GM12874 (cell line): ENCODE measurements at regions not wholly inside any gene's neighbourhood (a gene's known extent, or its start where the extent isn't known, plus 50 kb on each side); places are given as distances from the start of the nearest gene placed in this dataset.

ENCODE experiments used
- TF ChIP-seq, protein P1 (sequence below): IDR thresholded peaks from 2 replicates; pipeline ENCODE4 v1.5.1; 2011; ENCODE audit warnings: low read depth, mild to moderate bottlenecking, control low read depth, low read length, moderate library complexity; ENCODE audit not compliant: insufficient read depth

- TF ChIP-seq, protein P1, sequence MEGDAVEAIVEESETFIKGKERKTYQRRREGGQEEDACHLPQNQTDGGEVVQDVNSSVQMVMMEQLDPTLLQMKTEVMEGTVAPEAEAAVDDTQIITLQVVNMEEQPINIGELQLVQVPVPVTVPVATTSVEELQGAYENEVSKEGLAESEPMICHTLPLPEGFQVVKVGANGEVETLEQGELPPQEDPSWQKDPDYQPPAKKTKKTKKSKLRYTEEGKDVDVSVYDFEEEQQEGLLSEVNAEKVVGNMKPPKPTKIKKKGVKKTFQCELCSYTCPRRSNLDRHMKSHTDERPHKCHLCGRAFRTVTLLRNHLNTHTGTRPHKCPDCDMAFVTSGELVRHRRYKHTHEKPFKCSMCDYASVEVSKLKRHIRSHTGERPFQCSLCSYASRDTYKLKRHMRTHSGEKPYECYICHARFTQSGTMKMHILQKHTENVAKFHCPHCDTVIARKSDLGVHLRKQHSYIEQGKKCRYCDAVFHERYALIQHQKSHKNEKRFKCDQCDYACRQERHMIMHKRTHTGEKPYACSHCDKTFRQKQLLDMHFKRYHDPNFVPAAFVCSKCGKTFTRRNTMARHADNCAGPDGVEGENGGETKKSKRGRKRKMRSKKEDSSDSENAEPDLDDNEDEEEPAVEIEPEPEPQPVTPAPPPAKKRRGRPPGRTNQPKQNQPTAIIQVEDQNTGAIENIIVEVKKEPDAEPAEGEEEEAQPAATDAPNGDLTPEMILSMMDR = no peak
These were observed 640.7 kb upstream of the PCDH15 start for GRCh38 chr10:55441777-55442176.

DNA sequence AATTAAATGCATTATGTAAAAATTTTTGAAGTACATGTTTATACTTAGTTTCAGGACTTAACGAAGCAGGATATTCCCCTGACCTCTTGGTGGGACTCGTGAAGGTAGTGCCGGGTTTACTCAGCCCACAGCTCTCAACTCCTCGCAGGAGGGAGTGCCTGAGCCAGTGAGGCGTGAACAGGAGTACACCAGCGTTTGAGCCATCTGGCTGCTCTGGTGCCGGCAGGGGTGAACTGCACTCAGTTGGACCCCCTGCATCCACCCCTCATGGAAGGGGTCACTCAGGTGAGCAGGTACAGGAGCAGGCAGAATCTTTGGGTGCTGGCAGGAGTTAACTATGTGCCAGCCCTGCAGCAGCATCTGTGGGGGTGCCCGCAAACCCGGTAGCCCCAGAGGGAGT is 625.1 kb upstream of the PCDH15 start:
- TF ChIP-seq, protein P1 = no peak

GRCh38 chr10:55410415-55410885 is 609.4 kb upstream of the PCDH15 start:
- TF ChIP-seq, protein P1 = no peak

DNA sequence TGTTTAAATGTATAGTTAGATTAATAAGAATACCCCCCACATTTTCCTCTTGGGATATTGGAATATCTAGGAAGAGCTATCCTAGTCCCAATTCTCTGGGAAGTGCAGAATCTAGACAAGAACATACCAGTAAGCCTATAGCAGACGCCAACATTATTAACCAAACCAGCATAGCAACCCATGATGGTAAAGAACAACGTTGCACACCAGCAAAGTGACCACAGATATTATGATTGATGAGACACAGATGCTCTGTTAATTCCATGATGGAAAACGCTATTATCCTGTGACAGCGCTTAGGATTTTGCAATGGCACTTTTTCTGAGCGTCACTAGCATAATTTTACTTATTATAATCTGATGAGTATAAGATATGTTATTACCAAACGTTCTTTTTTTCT is 603.1 kb upstream of the PCDH15 start:
- TF ChIP-seq, protein P1 = no peak

DNA sequence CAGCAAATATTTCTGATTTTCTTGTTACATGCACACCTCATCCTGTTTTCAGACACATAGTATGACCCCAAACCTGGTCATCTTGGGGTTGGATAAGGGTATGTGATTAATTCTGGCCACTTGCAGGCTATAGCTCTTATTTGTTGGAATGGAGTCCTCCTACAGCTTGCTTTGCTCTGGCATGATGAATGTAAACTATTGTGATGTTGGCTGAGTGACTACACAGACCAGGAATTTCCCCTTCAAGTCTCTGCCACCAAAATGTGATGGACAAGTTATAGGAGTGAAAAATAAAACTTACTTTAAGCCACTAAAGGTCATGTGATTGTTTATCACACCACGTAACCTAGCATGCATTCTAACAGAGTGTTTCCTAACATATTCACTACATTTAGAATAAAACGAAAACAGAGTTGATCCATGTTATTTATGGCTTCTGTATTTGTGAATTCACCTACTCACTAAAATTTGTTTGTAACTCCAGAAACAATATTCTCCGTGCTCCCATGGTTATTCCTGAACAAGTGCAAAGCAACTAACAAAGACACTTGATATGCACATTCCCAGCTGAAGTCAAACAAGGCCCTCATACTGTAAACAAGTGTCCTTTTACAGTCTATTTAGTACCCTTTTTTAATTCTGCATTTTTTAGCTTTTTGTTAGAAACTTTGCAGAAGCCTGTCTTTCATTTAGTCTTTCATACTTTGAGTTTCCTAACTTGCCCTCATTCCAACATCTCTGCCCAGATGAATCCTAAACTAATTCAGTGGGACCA is 599.2 kb upstream of the PCDH15 start:
- TF ChIP-seq, protein P1 = no peak

- TF ChIP-seq, protein P1 = no peak
These were observed 597.5 kb upstream of the PCDH15 start for GRCh38 chr10:55398497-55398882.

GRCh38 chr10:55397777-55398496 is 596.9 kb upstream of the PCDH15 start:
- TF ChIP-seq, protein P1 = no peak
